Heart left ventricle (tissue), 13 donors: ENCODE measurements at regions not wholly inside any gene's neighbourhood (a gene's known extent, or its start where the extent isn't known, plus 50 kb on each side); places are given as distances from the start of the nearest gene placed in this dataset.

Experiments
- CTCF ChIP-seq, 12 donors: fragments of 200-600 bp; sonication (generic) in 4 of 12; IDR thresholded peaks; one replicate each; pipeline versions ENCODE4 v1.5.0 to v1.8.0; 2018 to 2022; ENCODE audit warnings: antibody characterized with exemption in 12 of 12, mild to moderate bottlenecking in 5 of 12
- POLR2A ChIP-seq, 2 donors: fragments of 450-650 bp; IDR thresholded peaks; one replicate each; pipeline ENCODE4 v1.6.1; 2017; ENCODE audit warnings: antibody characterized with exemption in 2 of 2, mild to moderate bottlenecking in 2 of 2, moderate library complexity in 2 of 2
- donor health status: ischemic (EF 13 %, LVEDD 7.1; RV severe dilation, severe dysfunction).
- donor health status: DM: no; HTN: yes; CAD: no.
- donor health status: DM: no; HTN: no; CAD: no.
- donor health status: ischemic (EF 25% LVEDD 6.9; RV normal size, moderate dysfunction).
- donor health status: ischemic (EF 25% LVEDD 5.7; RV mildly dilated, moderate dysfunction).
- donor health status: ischemic (EF 35%, LVEDD 5.7; RV mildly dilated, moderate dysfunction).
- donor health status: nonischemic (EF 11% LVEDD 7.7; RV severe dilation, severe dysfunction).
- donor health status: DM: yes; HTN: yes; CAD: no.
- donor health status: PGD.
- donor health status: ischemic (EF 29% LVEDD 5.4; RV normal size, mild dysfunction).
- donor health status: nonischemic (EF 23%, LVEDD 6.1; RV moderate dilation, normal function).

DNA sequence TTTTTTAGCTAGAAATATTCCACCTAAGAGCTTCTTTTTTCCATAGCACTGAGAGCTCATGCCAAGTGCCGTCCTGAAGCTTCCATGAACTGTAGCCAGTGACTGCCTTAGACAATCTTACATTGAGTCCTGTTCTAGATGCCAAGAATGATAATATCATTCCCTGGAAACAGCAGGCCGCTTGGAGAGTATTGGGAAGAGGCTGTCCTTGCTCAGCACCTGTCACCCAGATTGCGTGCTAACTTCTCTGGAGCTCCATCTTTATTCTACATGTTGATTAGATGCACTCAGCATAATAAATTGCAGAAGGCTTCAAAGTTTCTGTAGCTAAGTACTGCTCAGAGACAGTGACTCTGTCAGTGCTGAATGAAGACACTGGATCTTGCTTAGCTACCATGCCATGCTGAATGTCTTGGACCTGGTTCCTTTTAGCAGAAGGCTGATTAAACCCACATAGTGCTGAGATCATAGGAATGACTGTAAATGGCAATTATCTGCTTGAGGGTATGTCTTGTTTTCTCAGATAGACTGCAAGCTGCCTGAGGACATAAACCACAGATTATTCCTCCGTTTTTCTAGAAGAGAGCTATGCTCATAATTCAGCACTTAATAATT, 83.1 kb upstream of the IRF2BP2 start:
- TF ChIP-seq POLR2A (IDR thresholded peaks at IDR 0.05) = no peak
- no peak for TF ChIP-seq CTCF (IDR thresholded peaks at IDR 0.05)
